GM23248 (cell line): ENCODE measurements at regions not wholly inside any gene's neighbourhood (a gene's known extent, or its start where the extent isn't known, plus 50 kb on each side); places are given as distances from the start of the nearest gene placed in this dataset.

Experiments
- EZH2 ChIP-seq: fragments of 200-600 bp; sonication (generic); IDR thresholded peaks from 2 replicates; pipeline ENCODE4 v1.6.1; 2018; ENCODE audit warnings: antibody characterized with exemption, mild to moderate bottlenecking; ENCODE audit not compliant: insufficient read depth, poor library complexity, severe bottlenecking
- EZH2phosphoT487 ChIP-seq: fragments of 200-600 bp; sonication (generic); IDR thresholded peaks from 2 replicates; pipeline ENCODE4 v1.6.1; 2018; ENCODE audit warnings: antibody characterized with exemption, moderate library complexity, mild to moderate bottlenecking, low read depth; ENCODE audit not compliant: insufficient read depth

- no peak for TF ChIP-seq EZH2
- no peak for TF ChIP-seq EZH2phosphoT487
Measured at GRCh38 chr5:91244380-91245073, 138.6 kb downstream of the ARRDC3 start.
